KMS-11 (cell line): ENCODE measurements at regions not wholly inside any gene's neighbourhood (a gene's known extent, or its start where the extent isn't known, plus 50 kb on each side); places are given as distances from the start of the nearest gene placed in this dataset.

Source experiments
- H2AFZ ChIP-seq: fragments of 200-600 bp; sonication (generic); 2 replicates; pipeline ENCODE4 v1.6.1; 2016; ENCODE audit warnings: antibody characterized with exemption, mixed run types, low read depth
- H3K27ac ChIP-seq: fragments of 200-600 bp; sonication (generic); 2 replicates; pipeline ENCODE4 v1.6.1; 2016; ENCODE audit warnings: mild to moderate bottlenecking, mixed run types
- H3K27me3 ChIP-seq: fragments of 200-600 bp; sonication (generic); 2 replicates; pipeline ENCODE4 v1.6.1; 2017; ENCODE audit warnings: mild to moderate bottlenecking, low read depth, mixed run types, moderate library complexity; ENCODE audit not compliant: insufficient read depth
- H3K36me3 ChIP-seq: fragments of 200-600 bp; sonication (generic); 2 replicates; pipeline ENCODE4 v1.6.1; 2017; ENCODE audit warnings: mild to moderate bottlenecking, mixed run types; ENCODE audit not compliant: insufficient read depth
- H3K4me1 ChIP-seq: fragments of 200-600 bp; sonication (generic); 2 replicates; pipeline ENCODE4 v1.6.1; 2016; ENCODE audit warnings: mild to moderate bottlenecking, low read depth, mixed run types; ENCODE audit not compliant: poor library complexity, severe bottlenecking
- H3K4me2 ChIP-seq: fragments of 200-600 bp; sonication (generic); 2 replicates; pipeline ENCODE4 v1.7.0; 2016; ENCODE audit warnings: mild to moderate bottlenecking, mixed run types
- H3K4me3 ChIP-seq: fragments of 200-600 bp; sonication (generic); IDR thresholded peaks from 2 replicates; pipeline ENCODE4 v1.6.1; 2017; ENCODE audit warnings: low read depth, low read length, mixed read lengths; ENCODE audit not compliant: insufficient read depth
- H3K79me2 ChIP-seq: fragments of 200-600 bp; sonication (generic); 2 replicates; pipeline ENCODE4 v1.6.1; 2016; ENCODE audit warnings: low read depth, mixed run types; ENCODE audit not compliant: insufficient read depth
- H3K9ac ChIP-seq: fragments of 200-600 bp; sonication (generic); 2 replicates; pipeline ENCODE4 v1.6.1; 2016; ENCODE audit warnings: mild to moderate bottlenecking, mixed run types
- H4K20me1 ChIP-seq: fragments of 200-600 bp; sonication (generic); 2 replicates; pipeline ENCODE4 v1.6.1; 2016; ENCODE audit warnings: mild to moderate bottlenecking, mixed run types; ENCODE audit not compliant: insufficient read depth
- TF ChIP-seq, protein P1 (sequence below): fragments of 200-600 bp; sonication (generic); conservative IDR thresholded peaks from 2 replicates; pipeline ENCODE4 v1.6.1; 2017; ENCODE audit warnings: low read depth, mild to moderate bottlenecking, antibody characterized with exemption, low read length, moderate library complexity, mixed read lengths

GRCh38 chr7:22662036-22662435, 65.0 kb upstream of the IL6 start:
- no peak overlapping the region for H3K4me3 ChIP-seq

GRCh38 chr7:22660732-22661131, 66.3 kb upstream of the IL6 start:
- H3K9ac ChIP-seq, result no peak overlapping the region

More at GRCh38 chr7:22662036-22662435, 65.0 kb upstream of the IL6 start:
- Histone ChIP-seq H4K20me1 (no peaks in the 10 kb centered on the region), H2AFZ (no peak overlapping the region), H3K36me3 (no peaks in the 10 kb centered on the region), H3K4me2 (no peak overlapping the region), H3K4me1 (peaks cover 25% of the 10 kb centered on the region), H3K9ac (no peak overlapping the region), H3K27ac (no peak overlapping the region), H3K79me2 (no peaks in the 10 kb centered on the region), H3K27me3 (no peaks in the 10 kb centered on the region)
- TF ChIP-seq, protein P1, sequence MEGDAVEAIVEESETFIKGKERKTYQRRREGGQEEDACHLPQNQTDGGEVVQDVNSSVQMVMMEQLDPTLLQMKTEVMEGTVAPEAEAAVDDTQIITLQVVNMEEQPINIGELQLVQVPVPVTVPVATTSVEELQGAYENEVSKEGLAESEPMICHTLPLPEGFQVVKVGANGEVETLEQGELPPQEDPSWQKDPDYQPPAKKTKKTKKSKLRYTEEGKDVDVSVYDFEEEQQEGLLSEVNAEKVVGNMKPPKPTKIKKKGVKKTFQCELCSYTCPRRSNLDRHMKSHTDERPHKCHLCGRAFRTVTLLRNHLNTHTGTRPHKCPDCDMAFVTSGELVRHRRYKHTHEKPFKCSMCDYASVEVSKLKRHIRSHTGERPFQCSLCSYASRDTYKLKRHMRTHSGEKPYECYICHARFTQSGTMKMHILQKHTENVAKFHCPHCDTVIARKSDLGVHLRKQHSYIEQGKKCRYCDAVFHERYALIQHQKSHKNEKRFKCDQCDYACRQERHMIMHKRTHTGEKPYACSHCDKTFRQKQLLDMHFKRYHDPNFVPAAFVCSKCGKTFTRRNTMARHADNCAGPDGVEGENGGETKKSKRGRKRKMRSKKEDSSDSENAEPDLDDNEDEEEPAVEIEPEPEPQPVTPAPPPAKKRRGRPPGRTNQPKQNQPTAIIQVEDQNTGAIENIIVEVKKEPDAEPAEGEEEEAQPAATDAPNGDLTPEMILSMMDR, result no peak

DNA sequence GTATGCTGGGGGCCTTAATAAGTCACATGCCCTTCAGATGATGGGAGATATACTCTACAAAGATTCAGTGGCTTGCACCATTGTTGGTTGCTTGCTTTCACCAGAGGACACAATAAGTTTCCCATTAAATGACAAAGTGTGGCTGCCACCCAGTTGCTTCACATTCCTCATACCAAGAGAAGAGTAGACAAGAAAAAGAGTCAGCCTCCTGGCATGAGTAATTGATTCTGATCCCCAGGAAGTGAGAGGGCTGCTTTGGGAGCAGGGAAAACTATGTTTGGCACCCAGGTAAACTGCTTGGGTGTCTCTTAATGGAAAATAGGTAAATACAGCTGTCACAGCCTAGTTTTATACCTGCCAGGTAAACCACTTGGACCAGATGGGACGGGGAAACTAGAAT, 66.7 kb upstream of the IL6 start:
- no peak overlapping the region for H3K27ac ChIP-seq
- H3K4me1 ChIP-seq, result peaks cover 17% of the 10 kb centered on the region
- no peaks in the 10 kb centered on the region for H3K79me2 ChIP-seq
- no peaks in the 10 kb centered on the region for H3K36me3 ChIP-seq
- no peak overlapping the region for H3K4me2 ChIP-seq
- H3K9ac ChIP-seq, result no peak overlapping the region
- TF ChIP-seq, protein P1, result no peak
- no peaks in the 10 kb centered on the region for H3K27me3 ChIP-seq
- H2AFZ ChIP-seq, result no peak overlapping the region
- H3K4me3 ChIP-seq, result no peak overlapping the region
- no peaks in the 10 kb centered on the region for H4K20me1 ChIP-seq

More at GRCh38 chr7:22660732-22661131, 66.3 kb upstream of the IL6 start:
- Histone ChIP-seq H2AFZ (no peak overlapping the region), H3K27me3 (no peaks in the 10 kb centered on the region), H4K20me1 (no peaks in the 10 kb centered on the region), H3K4me1 (peaks cover 17% of the 10 kb centered on the region), H3K79me2 (no peaks in the 10 kb centered on the region), H3K4me3 (no peak overlapping the region), H3K4me2 (no peak overlapping the region), H3K36me3 (no peaks in the 10 kb centered on the region), H3K27ac (no peak overlapping the region)
- TF ChIP-seq, protein P1, result no peak; the same call in 1 of the 2 replicates

DNA sequence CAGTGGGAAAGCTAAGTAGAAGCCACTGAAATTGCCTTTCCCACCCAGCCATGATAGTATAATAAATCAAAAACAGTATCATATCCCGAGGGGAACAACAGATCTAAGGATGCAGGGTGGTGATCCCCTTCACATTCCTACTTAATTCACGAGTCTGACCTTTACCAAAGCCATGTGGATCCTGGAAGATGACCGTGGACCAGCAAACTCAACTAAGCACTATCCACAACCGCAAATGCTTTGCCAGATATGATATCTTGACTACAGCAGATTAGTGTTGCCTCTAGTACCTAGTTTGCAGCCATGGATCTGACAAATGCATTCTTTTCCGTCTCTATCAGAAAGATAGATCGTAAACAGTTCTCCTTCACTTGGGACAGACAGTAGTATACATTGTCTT, 67.3 kb upstream of the IL6 start:
- Histone ChIP-seq H3K36me3 (no peaks in the 10 kb centered on the region), H3K4me2 (no peak overlapping the region), H2AFZ (no peak overlapping the region), H3K4me3 (no peak overlapping the region), H3K27me3 (no peaks in the 10 kb centered on the region), H3K4me1 (peaks cover 17% of the 10 kb centered on the region), H4K20me1 (no peaks in the 10 kb centered on the region), H3K79me2 (no peaks in the 10 kb centered on the region), H3K27ac (no peak overlapping the region), H3K9ac (no peak overlapping the region)
- TF ChIP-seq, protein P1, result no peak
